HG03039 (cell line): ENCODE measurements at regions not wholly inside any gene's neighbourhood (a gene's known extent, or its start where the extent isn't known, plus 50 kb on each side); places are given as distances from the start of the nearest gene placed in this dataset.
"Not testable (repeated sequence)": the region's sequence is repeated elsewhere in the genome, so short reads cannot be mapped to it uniquely, and the experiment has no call there.

Source experiments
- ATAC-seq: cut with Tn5 transposase; IDR thresholded peaks from one replicate; pipeline ENCODE4 v1.9.1; 2021; ENCODE audit warnings: mild to moderate bottlenecking, moderate library complexity; ENCODE audit not compliant: unreplicated experiment

DNA sequence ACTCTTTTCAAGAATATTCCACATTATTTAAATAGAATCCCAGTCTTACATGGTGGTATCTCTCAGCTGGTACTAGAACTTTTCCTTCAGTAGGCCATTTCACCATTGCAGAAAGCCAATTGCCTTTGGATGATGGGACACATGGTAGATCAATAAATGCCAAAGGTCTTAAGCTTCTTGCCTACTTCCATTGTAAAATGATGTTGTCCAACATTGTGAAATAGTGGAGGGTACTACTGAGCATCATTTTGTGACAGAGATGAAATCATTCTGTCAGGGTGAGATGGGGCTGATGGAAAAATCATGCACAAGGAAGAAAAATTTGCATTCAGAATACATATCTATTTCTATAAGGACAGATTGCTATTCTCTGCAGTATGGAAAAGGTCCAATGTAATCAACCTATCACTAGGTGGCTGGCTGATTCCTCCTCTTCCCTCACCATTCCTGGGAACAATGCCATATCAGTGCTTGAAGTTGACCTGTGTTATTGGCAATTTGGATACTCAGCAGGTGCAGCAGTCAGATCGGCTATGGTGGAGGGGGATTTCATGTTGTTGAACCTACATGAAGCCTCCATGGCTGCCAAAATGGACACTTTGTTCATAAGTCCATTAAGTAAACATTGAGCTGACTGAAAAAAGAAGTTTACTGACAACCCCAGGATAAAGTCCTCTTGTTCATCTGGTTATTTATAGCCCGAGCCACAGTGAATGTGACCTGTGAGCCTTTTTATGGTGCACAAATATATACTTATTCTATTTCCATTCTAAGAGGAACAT, 596.9 kb upstream of the ARPP21 start:
- ATAC-seq: no peak

GRCh38 chr3:35043040-35043439, 596.3 kb upstream of the ARPP21 start:
- ATAC-seq: no peak

DNA sequence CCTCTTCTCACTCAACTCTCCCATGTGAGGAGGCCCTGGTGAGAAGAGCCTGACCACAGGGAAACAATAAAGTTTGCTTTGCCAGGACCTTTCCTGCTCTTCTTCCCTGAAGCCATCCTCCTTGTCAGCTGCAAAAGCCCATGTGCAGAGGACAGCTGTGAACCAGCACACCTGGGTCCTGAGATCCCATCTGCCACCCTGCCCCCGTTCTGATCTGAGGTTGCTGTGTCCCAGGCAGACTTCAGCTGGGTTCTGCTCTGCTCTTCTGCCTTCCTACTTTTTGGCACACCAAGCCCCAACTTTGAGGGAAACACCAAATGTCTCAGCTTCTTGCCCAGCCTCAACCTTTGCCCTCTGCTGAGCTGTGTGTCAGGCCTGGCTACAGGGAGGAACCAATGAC, 595.1 kb upstream of the ARPP21 start:
- ATAC-seq: no peak

DNA sequence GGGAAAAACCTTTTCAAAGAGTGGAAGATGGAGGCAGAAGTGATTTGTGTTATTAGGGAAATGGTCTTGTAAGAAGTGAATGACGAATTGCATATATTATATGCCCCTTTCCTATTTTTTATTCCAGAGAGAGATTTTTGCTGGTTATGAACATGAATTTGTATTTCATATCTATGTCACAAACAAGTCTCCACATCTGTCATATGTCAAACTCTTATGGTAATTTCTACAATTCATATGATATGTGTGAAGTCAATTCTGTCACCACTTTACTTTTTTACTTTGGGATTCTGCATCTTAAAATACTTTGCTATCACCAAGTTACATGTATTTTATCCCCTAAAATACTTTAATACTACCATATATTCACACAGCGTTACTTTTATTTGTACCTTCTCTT, 594.2 kb upstream of the ARPP21 start:
- no peak for ATAC-seq

GRCh38 chr3:35064761-35065160, 574.6 kb upstream of the ARPP21 start:
- no peak for ATAC-seq

- ATAC-seq: no peak
Measured at GRCh38 chr3:35065891-35066290, 573.4 kb upstream of the ARPP21 start.

DNA sequence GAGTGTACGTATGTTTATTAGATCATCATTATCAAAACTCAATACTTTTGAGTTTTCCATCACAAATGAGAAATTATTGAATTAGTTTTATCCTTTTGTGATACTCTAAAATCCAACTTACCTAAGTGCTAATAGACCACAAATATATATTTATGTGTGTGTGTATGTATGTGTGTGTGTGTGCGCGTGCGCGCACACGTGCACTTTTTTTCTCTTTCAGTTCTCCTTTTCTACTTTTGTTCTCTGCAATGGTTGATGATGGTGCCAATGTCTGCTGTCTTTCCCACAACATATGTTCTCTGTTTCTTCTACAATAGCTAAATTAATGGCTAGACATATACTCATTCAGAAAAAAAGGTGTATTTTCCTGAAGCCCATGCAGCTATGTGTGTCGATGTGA, 571.6 kb upstream of the ARPP21 start:
- ATAC-seq: no peak

DNA sequence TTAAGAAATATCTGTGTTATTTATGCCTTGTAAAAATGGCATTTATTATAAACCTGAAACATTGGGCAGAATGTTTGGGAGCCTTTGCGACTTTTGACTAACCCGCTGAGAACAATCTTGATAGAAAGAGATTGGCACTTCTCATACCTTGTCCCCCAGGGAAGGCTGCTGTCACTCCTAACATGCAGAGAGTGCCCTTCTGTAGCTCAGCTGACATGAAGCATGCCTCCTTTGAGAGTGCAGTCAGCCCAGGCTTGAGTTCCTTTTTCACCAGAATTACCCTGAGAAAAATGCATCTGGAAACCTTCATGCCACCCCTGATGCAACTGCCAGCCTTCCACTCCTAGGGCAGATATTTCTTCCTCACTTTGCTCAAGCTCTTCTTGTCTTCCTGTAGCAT, 569.2 kb upstream of the ARPP21 start:
- ATAC-seq: no peak

DNA sequence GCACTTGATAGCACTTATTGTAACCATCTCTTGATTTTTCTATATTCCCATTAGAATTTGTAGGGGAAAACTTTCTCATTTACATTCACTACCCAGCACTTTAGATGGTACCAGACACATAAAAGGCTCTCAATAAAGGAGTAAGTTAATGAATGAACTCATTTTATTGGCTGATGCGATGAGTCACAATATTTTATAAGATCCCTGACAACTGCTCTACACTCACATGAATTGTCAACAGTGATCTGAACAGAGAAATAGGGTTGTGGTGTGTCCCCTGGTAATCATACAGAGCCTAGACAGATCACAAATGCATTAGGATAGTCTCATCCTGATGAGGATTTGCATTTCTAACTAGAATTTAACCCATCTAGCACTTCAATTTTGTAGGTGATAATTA, 567.6 kb upstream of the ARPP21 start:
- no peak for ATAC-seq

DNA sequence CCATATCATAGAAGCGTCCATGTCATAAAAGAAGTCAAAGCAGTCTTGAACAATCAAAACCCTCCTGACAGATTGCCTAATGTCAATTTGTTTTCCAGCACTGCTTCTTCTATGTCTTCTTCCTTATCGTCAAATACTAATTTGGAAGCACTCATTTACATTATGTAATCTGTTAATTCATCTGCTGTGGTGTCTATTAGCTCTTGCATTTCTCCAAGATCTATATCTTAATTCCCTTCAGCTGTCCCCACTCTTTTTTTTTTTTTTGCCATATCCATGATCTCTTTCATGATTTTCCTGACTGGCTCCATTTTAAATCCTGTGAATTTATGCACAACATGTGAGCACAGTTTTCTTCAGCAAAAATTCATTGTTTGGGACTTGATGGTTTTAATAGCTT, 560.5 kb upstream of the ARPP21 start:
- ATAC-seq: no peak

DNA sequence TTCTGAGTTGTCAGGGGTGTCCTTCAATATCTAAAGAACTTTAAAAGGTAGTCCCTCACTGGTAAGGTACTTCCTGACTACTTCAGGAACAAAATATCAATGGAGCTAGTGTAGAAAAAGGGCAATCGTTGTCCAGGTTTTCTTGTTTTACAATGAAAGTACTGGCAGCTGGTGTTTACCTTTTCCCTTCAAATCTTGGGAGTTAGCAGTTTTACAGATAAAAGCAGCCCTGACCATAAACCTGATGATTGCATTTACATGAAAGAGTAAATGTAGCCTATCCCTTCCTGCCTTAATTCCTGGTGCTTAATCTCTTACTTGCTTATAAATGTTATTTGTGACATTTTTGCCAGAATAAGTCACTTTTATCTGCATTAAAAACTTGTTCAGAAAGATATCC, 559.9 kb upstream of the ARPP21 start:
- ATAC-seq: no peak

DNA sequence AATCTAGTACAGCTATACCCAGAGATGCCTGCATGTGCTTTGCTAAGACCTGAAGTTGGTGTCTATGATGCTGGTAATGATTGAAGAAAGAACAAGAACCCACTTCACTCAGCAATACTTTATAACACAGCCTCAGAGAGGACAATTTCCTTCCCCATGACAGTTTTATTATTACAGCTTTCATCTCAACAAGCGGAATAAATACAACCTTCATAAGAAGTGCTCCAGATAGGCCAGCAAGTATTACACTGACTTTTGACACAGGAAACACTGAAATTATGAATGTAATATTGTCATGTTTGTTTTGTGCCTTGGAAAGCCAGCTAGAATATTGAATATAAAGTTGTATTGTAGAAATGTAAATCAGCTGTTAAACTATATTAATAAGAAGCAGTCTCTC, 557.4 kb upstream of the ARPP21 start:
- ATAC-seq: no peak

DNA sequence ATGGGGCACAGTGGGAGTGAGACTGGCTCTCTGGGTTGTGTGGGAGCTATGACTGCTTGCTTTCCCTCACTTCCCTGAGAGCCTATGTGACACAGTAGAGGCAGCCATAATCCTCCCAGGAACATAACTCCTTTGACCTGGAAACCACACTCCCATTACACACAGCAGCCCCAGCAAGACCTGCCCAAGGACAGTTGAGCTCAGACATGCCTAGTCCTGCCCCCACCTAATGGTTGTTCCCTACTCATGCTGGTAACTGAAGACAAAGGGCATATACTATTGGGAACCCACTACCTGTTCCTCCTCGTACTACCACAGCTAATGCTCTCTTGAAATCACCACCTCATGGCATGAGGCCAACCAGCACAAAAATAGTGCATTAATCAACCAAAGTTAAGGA, 550.4 kb upstream of the ARPP21 start:
- no peak for ATAC-seq

GRCh38 chr3:35114686-35115085, 524.6 kb upstream of the ARPP21 start:
- no peak for ATAC-seq

DNA sequence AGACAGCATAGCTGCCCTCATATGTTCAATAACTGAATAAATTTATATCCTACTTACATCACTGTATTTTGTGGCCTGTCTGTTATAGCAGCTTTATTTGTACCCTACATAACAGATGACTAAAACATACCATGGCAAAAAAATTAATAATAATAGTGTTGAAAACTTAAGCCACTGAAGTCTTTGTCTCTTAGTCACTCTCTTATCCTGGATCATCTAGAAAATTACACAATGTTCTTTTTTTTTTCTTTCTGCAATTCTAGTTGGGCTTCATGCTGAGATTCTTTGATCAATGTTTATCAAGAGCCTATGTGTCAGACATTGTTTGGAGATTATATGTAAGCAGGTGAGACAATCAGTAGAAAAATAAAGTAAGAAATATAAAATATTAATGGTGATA, 519.3 kb upstream of the ARPP21 start:
- no peak for ATAC-seq

DNA sequence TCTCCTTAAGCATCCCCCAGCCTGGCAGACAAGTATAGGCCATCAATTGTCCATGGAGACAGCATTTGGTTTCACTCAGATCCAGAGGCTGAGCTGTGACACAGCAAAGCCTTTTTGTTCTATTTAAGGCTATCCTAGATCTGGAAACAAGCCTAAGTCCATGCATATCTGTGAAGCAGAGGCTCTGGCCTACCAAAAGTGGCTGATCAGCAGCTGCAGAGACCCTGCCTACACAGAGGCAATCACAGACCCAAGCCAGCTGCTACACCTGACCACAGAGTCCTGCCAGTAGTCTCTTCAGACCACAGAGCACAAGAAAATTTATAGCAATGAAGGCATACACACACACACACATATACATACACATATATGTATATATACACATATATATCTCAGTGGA, 501.7 kb upstream of the ARPP21 start:
- ATAC-seq: no peak

DNA sequence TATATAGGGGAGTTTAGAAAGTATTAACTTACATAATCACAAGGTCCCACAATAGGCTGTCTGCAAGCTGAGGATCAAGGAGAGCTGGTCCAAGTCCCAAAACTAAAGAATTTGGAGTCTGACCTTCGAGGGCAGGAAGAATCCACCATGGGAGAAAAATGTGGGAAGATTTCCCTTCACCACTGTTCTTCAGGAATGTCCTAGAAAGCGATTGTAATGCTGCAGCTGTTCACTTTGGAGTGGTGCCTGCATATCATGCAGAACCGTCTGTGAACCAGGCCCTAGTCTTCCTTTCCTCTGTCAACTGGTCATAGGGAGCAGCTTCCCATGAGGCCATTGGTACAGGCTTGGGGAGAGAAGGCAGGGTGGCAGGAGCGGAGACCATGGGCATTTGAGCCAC, 497.9 kb upstream of the ARPP21 start:
- ATAC-seq: no peak

- no peak for ATAC-seq
Measured at GRCh38 chr3:35144011-35144410, 495.3 kb upstream of the ARPP21 start.

DNA sequence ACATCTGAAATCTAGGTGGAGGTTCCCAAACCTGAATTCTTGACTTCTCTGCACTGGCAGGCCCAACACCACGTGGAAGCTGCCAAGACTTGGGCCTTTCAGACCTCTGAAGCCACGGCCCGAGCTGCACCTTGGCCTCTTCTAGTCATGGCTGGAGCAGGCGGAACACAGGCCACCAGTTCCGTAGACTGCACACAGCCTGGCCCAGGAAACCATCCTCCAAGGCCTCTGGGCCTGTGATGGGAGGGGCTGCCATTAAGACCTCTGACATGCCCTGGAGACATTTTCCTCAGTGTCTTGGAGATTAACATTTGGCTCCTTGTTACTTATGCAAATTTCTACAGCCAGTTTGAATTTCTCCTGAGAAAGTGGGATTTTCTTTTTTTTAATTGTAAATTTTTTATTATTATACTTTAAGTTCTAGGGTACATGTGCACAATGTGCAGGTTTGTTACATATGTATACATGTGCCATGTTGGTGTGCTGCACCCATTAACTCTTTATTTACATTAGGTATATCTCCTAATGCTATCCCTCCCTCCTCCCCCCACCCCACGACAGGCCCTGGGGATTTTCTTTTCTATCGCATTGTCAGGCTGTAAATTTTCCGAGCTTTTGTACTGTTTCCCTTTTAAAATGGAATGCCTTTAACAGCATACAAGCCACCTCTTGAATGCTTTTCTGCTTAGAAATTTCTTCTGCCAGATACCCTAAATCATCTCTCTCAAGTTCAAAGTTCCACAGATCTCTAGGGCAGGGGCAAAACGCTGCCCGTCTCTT, 492.9 kb upstream of the ARPP21 start:
- ATAC-seq: not testable (repeated sequence)

- ATAC-seq: no peak
Measured at GRCh38 chr3:35183927-35184675, 455.2 kb upstream of the ARPP21 start.

- ATAC-seq: no peak
Measured at GRCh38 chr3:35184775-35185174, 454.6 kb upstream of the ARPP21 start.

GRCh38 chr3:35187908-35188307, 451.4 kb upstream of the ARPP21 start:
- ATAC-seq: no peak
